ENCODE measurements at regions not wholly inside any gene's neighbourhood (a gene's known extent, or its start where the extent isn't known, plus 50 kb on each side); places are given as distances from the start of the nearest gene placed in this dataset.

GRCh38 chr4:126361287-126361686 is 1046.5 kb downstream of the FAT4 start:
- no peak overlapping the region for H3K27ac ChIP-seq (ENCODE audit: low read depth in 2 of 2, low read length in 2 of 2)
- H3K36me3 ChIP-seq (ENCODE audit: control insufficient read depth in 2 of 2, insufficient read depth in 2 of 2, low read length in 2 of 2) = no peaks in the 10 kb centered on the region
- H3K9me3 ChIP-seq (ENCODE audit: control insufficient read depth in 2 of 2, low read length in 2 of 2) = peaks cover 0 to 2% of the 10 kb centered on the region in 2 donors
- H3K9ac ChIP-seq (ENCODE audit: low read depth in 1 of 2, low read length in 2 of 2) = no peak overlapping the region
- no peak overlapping the region for H3K4me3 ChIP-seq (ENCODE audit: low read length in 2 of 2)
- no peaks in the 10 kb centered on the region for H3K27me3 ChIP-seq (ENCODE audit: control insufficient read depth in 2 of 2, insufficient read depth in 2 of 2, low read length in 2 of 2)
- no peaks in the 10 kb centered on the region for H3K4me1 ChIP-seq (ENCODE audit: control insufficient read depth in 2 of 2, insufficient read depth in 2 of 2, low read length in 2 of 2)

- Histone ChIP-seq H3K4me1 (ENCODE audit: control insufficient read depth in 2 of 2, insufficient read depth in 2 of 2, low read length in 2 of 2) (no peaks in the 10 kb centered on the region), H3K4me3 (ENCODE audit: low read length in 2 of 2) (no peak overlapping the region), H3K27me3 (ENCODE audit: control insufficient read depth in 2 of 2, insufficient read depth in 2 of 2, low read length in 2 of 2) (no peaks in the 10 kb centered on the region), H3K27ac (ENCODE audit: low read depth in 2 of 2, low read length in 2 of 2) (no peak overlapping the region), H3K36me3 (ENCODE audit: control insufficient read depth in 2 of 2, insufficient read depth in 2 of 2, low read length in 2 of 2) (no peaks in the 10 kb centered on the region), H3K9ac (ENCODE audit: low read depth in 1 of 2, low read length in 2 of 2) (no peak overlapping the region), H3K9me3 (ENCODE audit: control insufficient read depth in 2 of 2, low read length in 2 of 2) (peaks cover 0 to 2% of the 10 kb centered on the region in 2 donors)
Observed at GRCh38 chr4:126364311-126364911, 1049.7 kb downstream of the FAT4 start.

DNA sequence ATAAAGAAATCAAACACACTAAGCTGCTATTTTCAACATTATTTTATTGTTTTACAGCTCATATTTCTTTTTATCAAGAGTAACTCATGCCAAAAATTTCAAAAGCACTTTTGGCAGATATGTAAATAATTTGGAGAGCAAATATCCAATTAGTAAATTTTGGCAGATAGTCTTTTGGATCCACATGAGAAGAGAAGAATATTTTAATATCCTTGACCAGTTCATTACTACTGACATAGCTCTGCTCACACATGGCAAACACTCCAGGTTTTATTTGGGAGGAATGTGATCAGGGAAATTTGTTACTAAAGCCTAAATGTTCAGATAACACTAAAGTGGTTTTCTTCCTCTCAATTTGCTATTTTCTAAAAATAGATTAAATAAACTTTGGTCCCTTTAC is 1054.3 kb downstream of the FAT4 start:
- Histone ChIP-seq H3K9ac (ENCODE audit: low read depth in 1 of 2, low read length in 2 of 2) (no peak overlapping the region), H3K4me1 (ENCODE audit: control insufficient read depth in 2 of 2, insufficient read depth in 2 of 2, low read length in 2 of 2) (no peaks in the 10 kb centered on the region), H3K27ac (ENCODE audit: low read depth in 2 of 2, low read length in 2 of 2) (no peak overlapping the region), H3K4me3 (ENCODE audit: low read length in 2 of 2) (no peak overlapping the region), H3K27me3 (ENCODE audit: control insufficient read depth in 2 of 2, insufficient read depth in 2 of 2, low read length in 2 of 2) (no peaks in the 10 kb centered on the region), H3K36me3 (ENCODE audit: control insufficient read depth in 2 of 2, insufficient read depth in 2 of 2, low read length in 2 of 2) (no peaks in the 10 kb centered on the region), H3K9me3 (ENCODE audit: control insufficient read depth in 2 of 2, low read length in 2 of 2) (no peaks in the 10 kb centered on the region)

- Histone ChIP-seq H3K4me3 (ENCODE audit: low read length in 2 of 2) (no peak overlapping the region), H3K9me3 (ENCODE audit: control insufficient read depth in 2 of 2, low read length in 2 of 2) (no peaks in the 10 kb centered on the region), H3K9ac (ENCODE audit: low read depth in 1 of 2, low read length in 2 of 2) (no peak overlapping the region), H3K4me1 (ENCODE audit: control insufficient read depth in 2 of 2, insufficient read depth in 2 of 2, low read length in 2 of 2) (no peaks in the 10 kb centered on the region), H3K27me3 (ENCODE audit: control insufficient read depth in 2 of 2, insufficient read depth in 2 of 2, low read length in 2 of 2) (no peaks in the 10 kb centered on the region), H3K27ac (ENCODE audit: low read depth in 2 of 2, low read length in 2 of 2) (no peak overlapping the region), H3K36me3 (ENCODE audit: control insufficient read depth in 2 of 2, insufficient read depth in 2 of 2, low read length in 2 of 2) (no peaks in the 10 kb centered on the region)
Observed at GRCh38 chr4:126372634-126373033, 1057.9 kb downstream of the FAT4 start.

DNA sequence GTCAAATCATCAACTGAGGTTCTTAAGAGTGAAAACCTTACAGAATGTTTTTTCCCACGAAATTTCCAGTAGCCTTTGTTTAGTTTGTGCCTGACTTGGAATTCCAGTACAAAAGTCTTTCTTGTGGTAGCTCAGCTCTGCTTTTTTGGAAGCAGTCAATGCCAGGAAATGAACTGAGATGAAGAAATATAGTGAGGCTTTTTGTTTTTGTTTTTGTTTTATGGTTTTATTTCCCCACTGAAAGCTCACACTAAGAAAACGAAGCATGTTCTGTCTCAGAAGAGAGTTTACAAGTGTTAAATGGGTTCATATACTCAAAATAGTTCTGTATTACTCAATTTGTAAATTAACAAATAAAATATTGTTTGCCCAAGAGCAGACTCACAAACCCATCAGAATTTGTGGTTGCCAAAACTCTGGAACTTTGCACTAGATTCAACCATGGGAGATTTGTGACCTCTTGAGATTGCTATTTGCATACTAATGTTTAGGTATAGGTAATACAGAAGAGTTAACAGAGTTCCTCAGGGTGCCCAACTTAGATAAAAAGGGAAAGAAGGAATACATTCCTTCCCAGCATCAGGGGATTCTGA is 1060.8 kb downstream of the FAT4 start:
- Histone ChIP-seq H3K27ac (ENCODE audit: low read depth in 2 of 2, low read length in 2 of 2) (no peak overlapping the region), H3K4me1 (ENCODE audit: control insufficient read depth in 2 of 2, insufficient read depth in 2 of 2, low read length in 2 of 2) (no peaks in the 10 kb centered on the region), H3K9me3 (ENCODE audit: control insufficient read depth in 2 of 2, low read length in 2 of 2) (no peaks in the 10 kb centered on the region), H3K9ac (ENCODE audit: low read depth in 1 of 2, low read length in 2 of 2) (no peak overlapping the region), H3K4me3 (ENCODE audit: low read length in 2 of 2) (no peak overlapping the region), H3K27me3 (ENCODE audit: control insufficient read depth in 2 of 2, insufficient read depth in 2 of 2, low read length in 2 of 2) (no peaks in the 10 kb centered on the region), H3K36me3 (ENCODE audit: control insufficient read depth in 2 of 2, insufficient read depth in 2 of 2, low read length in 2 of 2) (no peaks in the 10 kb centered on the region)

GRCh38 chr4:126385954-126386353 is 1071.2 kb downstream of the FAT4 start:
- no peak overlapping the region for H3K4me3 ChIP-seq (ENCODE audit: low read length in 2 of 2)
- H3K27me3 ChIP-seq (ENCODE audit: control insufficient read depth in 2 of 2, insufficient read depth in 2 of 2, low read length in 2 of 2) = no peaks in the 10 kb centered on the region
- H3K27ac ChIP-seq (ENCODE audit: low read depth in 2 of 2, low read length in 2 of 2) = no peak overlapping the region
- no peaks in the 10 kb centered on the region for H3K36me3 ChIP-seq (ENCODE audit: control insufficient read depth in 2 of 2, insufficient read depth in 2 of 2, low read length in 2 of 2)
- no peak overlapping the region for H3K9ac ChIP-seq (ENCODE audit: low read depth in 1 of 2, low read length in 2 of 2)
- no peaks in the 10 kb centered on the region for H3K4me1 ChIP-seq (ENCODE audit: control insufficient read depth in 2 of 2, insufficient read depth in 2 of 2, low read length in 2 of 2)
- H3K9me3 ChIP-seq (ENCODE audit: control insufficient read depth in 2 of 2, low read length in 2 of 2) = no peaks in the 10 kb centered on the region

DNA sequence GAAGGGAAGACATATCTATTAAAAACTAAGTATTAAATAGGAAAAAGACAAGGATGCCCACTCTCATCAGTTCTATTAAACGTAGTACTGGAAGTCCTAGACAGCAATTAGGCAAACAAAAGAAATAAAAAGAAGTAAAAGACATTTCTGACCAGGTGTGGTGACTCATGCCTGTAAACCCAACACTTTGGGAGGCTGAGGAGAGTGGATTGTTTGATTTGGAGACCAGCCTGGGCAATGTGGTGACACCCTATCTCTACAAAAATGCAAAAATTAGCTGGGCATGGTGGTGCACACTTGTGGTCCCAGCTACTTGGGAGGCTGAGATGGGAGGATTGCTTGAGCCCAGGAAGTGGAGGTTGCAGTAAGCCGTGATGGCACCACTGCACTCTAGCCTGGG is 1071.8 kb downstream of the FAT4 start:
- H3K9ac ChIP-seq (ENCODE audit: low read depth in 1 of 2, low read length in 2 of 2) = no peak overlapping the region
- no peak overlapping the region for H3K4me3 ChIP-seq (ENCODE audit: low read length in 2 of 2)
- H3K4me1 ChIP-seq (ENCODE audit: control insufficient read depth in 2 of 2, insufficient read depth in 2 of 2, low read length in 2 of 2) = no peaks in the 10 kb centered on the region
- no peaks in the 10 kb centered on the region for H3K36me3 ChIP-seq (ENCODE audit: control insufficient read depth in 2 of 2, insufficient read depth in 2 of 2, low read length in 2 of 2)
- H3K27ac ChIP-seq (ENCODE audit: low read depth in 2 of 2, low read length in 2 of 2) = no peak overlapping the region
- H3K9me3 ChIP-seq (ENCODE audit: control insufficient read depth in 2 of 2, low read length in 2 of 2) = no peaks in the 10 kb centered on the region
- H3K27me3 ChIP-seq (ENCODE audit: control insufficient read depth in 2 of 2, insufficient read depth in 2 of 2, low read length in 2 of 2) = no peaks in the 10 kb centered on the region

GRCh38 chr4:126395664-126396063 is 1080.9 kb downstream of the FAT4 start:
- Histone ChIP-seq H3K9me3 (ENCODE audit: control insufficient read depth in 2 of 2, low read length in 2 of 2) (no peaks in the 10 kb centered on the region), H3K36me3 (ENCODE audit: control insufficient read depth in 2 of 2, insufficient read depth in 2 of 2, low read length in 2 of 2) (no peaks in the 10 kb centered on the region), H3K27me3 (ENCODE audit: control insufficient read depth in 2 of 2, insufficient read depth in 2 of 2, low read length in 2 of 2) (no peaks in the 10 kb centered on the region), H3K27ac (ENCODE audit: low read depth in 2 of 2, low read length in 2 of 2) (no peak overlapping the region), H3K4me3 (ENCODE audit: low read length in 2 of 2) (no peak overlapping the region), H3K9ac (ENCODE audit: low read depth in 1 of 2, low read length in 2 of 2) (no peak overlapping the region), H3K4me1 (ENCODE audit: control insufficient read depth in 2 of 2, insufficient read depth in 2 of 2, low read length in 2 of 2) (no peaks in the 10 kb centered on the region)

- Histone ChIP-seq H3K27ac (ENCODE audit: low read depth in 2 of 2, low read length in 2 of 2) (no peak overlapping the region), H3K36me3 (ENCODE audit: control insufficient read depth in 2 of 2, insufficient read depth in 2 of 2, low read length in 2 of 2) (no peaks in the 10 kb centered on the region), H3K4me3 (ENCODE audit: low read length in 2 of 2) (no peak overlapping the region)
Observed at GRCh38 chr4:126396121-126396520, 1081.4 kb downstream of the FAT4 start.

DNA sequence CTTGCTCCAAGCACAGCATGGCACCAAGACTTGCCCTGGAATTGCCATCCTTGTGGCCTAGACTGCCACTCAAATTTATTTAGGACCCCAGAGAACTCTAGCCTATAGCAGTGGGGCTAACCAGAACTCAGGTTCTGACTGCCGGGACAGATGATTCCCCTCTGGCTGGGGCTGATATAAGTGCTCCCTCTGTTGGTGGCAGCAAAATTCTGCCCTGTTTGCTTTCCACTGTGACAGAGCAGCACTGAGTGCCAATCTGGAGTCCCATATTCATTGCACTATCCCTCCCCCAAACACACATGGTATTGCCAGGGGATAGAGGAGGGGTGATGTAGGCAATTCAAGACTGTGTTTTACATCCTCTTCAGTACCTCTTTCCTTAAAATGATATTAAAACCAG is 1081.9 kb downstream of the FAT4 start:
- Histone ChIP-seq H3K27ac (ENCODE audit: low read depth in 2 of 2, low read length in 2 of 2) (no peak overlapping the region), H3K9ac (ENCODE audit: low read depth in 1 of 2, low read length in 2 of 2) (no peak overlapping the region), H3K36me3 (ENCODE audit: control insufficient read depth in 2 of 2, insufficient read depth in 2 of 2, low read length in 2 of 2) (no peaks in the 10 kb centered on the region), H3K9me3 (ENCODE audit: control insufficient read depth in 2 of 2, low read length in 2 of 2) (no peaks in the 10 kb centered on the region), H3K4me3 (ENCODE audit: low read length in 2 of 2) (no peak overlapping the region), H3K4me1 (ENCODE audit: control insufficient read depth in 2 of 2, insufficient read depth in 2 of 2, low read length in 2 of 2) (no peaks in the 10 kb centered on the region), H3K27me3 (ENCODE audit: control insufficient read depth in 2 of 2, insufficient read depth in 2 of 2, low read length in 2 of 2) (no peaks in the 10 kb centered on the region)

More at GRCh38 chr4:126396121-126396520, 1081.4 kb downstream of the FAT4 start:
- H3K9me3 ChIP-seq (ENCODE audit: control insufficient read depth in 2 of 2, low read length in 2 of 2) = no peaks in the 10 kb centered on the region
- no peaks in the 10 kb centered on the region for H3K4me1 ChIP-seq (ENCODE audit: control insufficient read depth in 2 of 2, insufficient read depth in 2 of 2, low read length in 2 of 2)
- no peaks in the 10 kb centered on the region for H3K27me3 ChIP-seq (ENCODE audit: control insufficient read depth in 2 of 2, insufficient read depth in 2 of 2, low read length in 2 of 2)
- H3K9ac ChIP-seq (ENCODE audit: low read depth in 1 of 2, low read length in 2 of 2) = no peak overlapping the region

Measured in mucosa of rectum (tissue), 2 donors.